ENCODE measurements at regions not wholly inside any gene's neighbourhood (a gene's known extent, or its start where the extent isn't known, plus 50 kb on each side); places are given as distances from the start of the nearest gene placed in this dataset.

GRCh38 chr12:108043286-108043685 lies 85.8 kb upstream of the WSCD2 start:
- DNase-seq: no peak

GRCh38 chr12:108043750-108044533 lies 85.1 kb upstream of the WSCD2 start:
- DNase-seq: peak; percentile 78

- no peak for DNase-seq
Measured at GRCh38 chr12:108046135-108046534, 83.0 kb upstream of the WSCD2 start.

GRCh38 chr12:108046650-108047049 lies 82.4 kb upstream of the WSCD2 start:
- DNase-seq: no peak

GRCh38 chr12:108047071-108047550 lies 82.0 kb upstream of the WSCD2 start:
- DNase-seq: no peak

GRCh38 chr12:108048686-108049085 lies 80.4 kb upstream of the WSCD2 start:
- DNase-seq: no peak

- no peak for DNase-seq
Measured at GRCh38 chr12:108050696-108051095, 78.4 kb upstream of the WSCD2 start.

GRCh38 chr12:108052260-108052659 lies 76.8 kb upstream of the WSCD2 start:
- no peak for DNase-seq

GRCh38 chr12:108053512-108053911 lies 75.6 kb upstream of the WSCD2 start:
- DNase-seq: no peak

- DNase-seq: no peak
Measured at GRCh38 chr12:108054496-108054895, 74.6 kb upstream of the WSCD2 start.

- DNase-seq: no peak
Measured at GRCh38 chr12:108055141-108055540, 73.9 kb upstream of the WSCD2 start.

GRCh38 chr12:108060067-108060466 lies 69.0 kb upstream of the WSCD2 start:
- no peak for DNase-seq

GRCh38 chr12:108060903-108061302 lies 68.2 kb upstream of the WSCD2 start:
- no peak for DNase-seq

- DNase-seq: peak; percentile 36
Measured at GRCh38 chr12:108063192-108063591, 65.9 kb upstream of the WSCD2 start.

- DNase-seq: no peak
Measured at GRCh38 chr12:108065069-108065468, 64.0 kb upstream of the WSCD2 start.

- no peak for DNase-seq
Measured at GRCh38 chr12:108066583-108067577, 62.2 kb upstream of the WSCD2 start.

GRCh38 chr12:108069651-108070165 lies 59.4 kb upstream of the WSCD2 start:
- peak; percentile 40 for DNase-seq

GRCh38 chr12:108075561-108075960 lies 53.5 kb upstream of the WSCD2 start:
- DNase-seq: peak; percentile 41

- peak; percentile 45 for DNase-seq
Measured at GRCh38 chr12:108076556-108076955, 52.5 kb upstream of the WSCD2 start.

- DNase-seq: no peak
Measured at GRCh38 chr12:108078428-108078827, 50.7 kb upstream of the WSCD2 start.

Data from islet precursor cell (in vitro differentiated cells).